G401 (cell line): ENCODE measurements at regions not wholly inside any gene's neighbourhood (a gene's known extent, or its start where the extent isn't known, plus 50 kb on each side); places are given as distances from the start of the nearest gene placed in this dataset.
"Not testable (repeated sequence)": the region's sequence is repeated elsewhere in the genome, so short reads cannot be mapped to it uniquely, and the experiment has no call there.

Source experiments
- DNase-seq: peaks from one replicate; pipeline ENCODE4 v3.0.0-alpha.2; 2015; ENCODE audit warnings: low spot score
- in situ Hi-C: cut with HindIII; loops from 2 replicates; pipeline ENCODE4 v1.10.0; 2016; ENCODE audit warnings: low sequenced_read_pairs, mixed read lengths

- DNase-seq, result no peak
- in situ Hi-C loops, result no loop called here
These were observed 131.9 kb upstream of the SFSWAP start for GRCh38 chr12:131578828-131579470.

- no peak for DNase-seq
These were observed 127.7 kb upstream of the SFSWAP start for GRCh38 chr12:131583090-131583712.

GRCh38 chr12:131586269-131586668 lies 124.6 kb upstream of the SFSWAP start:
- in situ Hi-C loops, result no loop called here
- no peak for DNase-seq

More at GRCh38 chr12:131583090-131583712, 127.7 kb upstream of the SFSWAP start:
- in situ Hi-C loops, result no loop called here

- no peak for DNase-seq
- in situ Hi-C loops, result no loop called here
These were observed 124.1 kb upstream of the SFSWAP start for GRCh38 chr12:131586761-131587160.

- in situ Hi-C loops, result no loop called here
- no peak for DNase-seq
These were observed 123.3 kb upstream of the SFSWAP start for GRCh38 chr12:131587565-131587964.

- in situ Hi-C loops, result no loop called here
- DNase-seq, result no peak
These were observed 121.5 kb upstream of the SFSWAP start for GRCh38 chr12:131589221-131589897.

- in situ Hi-C loops, result no loop called here
- DNase-seq, result no peak
These were observed 120.9 kb upstream of the SFSWAP start for GRCh38 chr12:131589966-131590365.

GRCh38 chr12:131591136-131591535 lies 119.8 kb upstream of the SFSWAP start:
- in situ Hi-C loops, result no loop called here
- no peak for DNase-seq

- in situ Hi-C loops, result no loop called here
These were observed 118.9 kb upstream of the SFSWAP start for GRCh38 chr12:131591714-131592709.

GRCh38 chr12:131592972-131593371 lies 117.9 kb upstream of the SFSWAP start:
- in situ Hi-C loops, result no loop called here
- DNase-seq, result no peak

More at GRCh38 chr12:131591714-131592709, 118.9 kb upstream of the SFSWAP start:
- DNase-seq, result no peak

- in situ Hi-C loops, result no loop called here
These were observed 117.5 kb upstream of the SFSWAP start for GRCh38 chr12:131593406-131593805.

GRCh38 chr12:131596115-131596514 lies 114.8 kb upstream of the SFSWAP start:
- no peak for DNase-seq

More at GRCh38 chr12:131593406-131593805, 117.5 kb upstream of the SFSWAP start:
- DNase-seq, result no peak

GRCh38 chr12:131597333-131597732 lies 113.6 kb upstream of the SFSWAP start:
- in situ Hi-C loops, result no loop called here
- DNase-seq, result no peak

More at GRCh38 chr12:131596115-131596514, 114.8 kb upstream of the SFSWAP start:
- in situ Hi-C loops, result no loop called here

GRCh38 chr12:131598717-131599116 lies 112.2 kb upstream of the SFSWAP start:
- in situ Hi-C loops, result no loop called here
- DNase-seq, result no peak

GRCh38 chr12:131599190-131600159 lies 111.4 kb upstream of the SFSWAP start:
- in situ Hi-C loops, result no loop called here
- DNase-seq, result no peak

- in situ Hi-C loops, result no loop called here
- DNase-seq, result no peak
These were observed 110.7 kb upstream of the SFSWAP start for GRCh38 chr12:131600160-131600532.

GRCh38 chr12:131601499-131601898 lies 109.4 kb upstream of the SFSWAP start:
- in situ Hi-C loops, DNase-seq: not testable (repeated sequence)
